GM23338 (cell line): ENCODE measurements at regions not wholly inside any gene's neighbourhood (a gene's known extent, or its start where the extent isn't known, plus 50 kb on each side); places are given as distances from the start of the nearest gene placed in this dataset.

Source experiments
- ATAC-seq: fragments of 200-7000 bp; cut with Tn5 transposase; 3 replicates; pipeline ENCODE4 v1.9.1; 2020
- DNase-seq: peaks from one replicate; pipeline ENCODE4 v3.0.0-alpha.2; 2015; ENCODE audit warnings: low spot score
- H2AFZ ChIP-seq: fragments of 200-600 bp; sonication (generic); 2 replicates; pipeline ENCODE4 v1.8.0; 2016; ENCODE audit warnings: antibody characterized with exemption, mild to moderate bottlenecking, moderate library complexity
- H3F3A ChIP-seq: fragments of 200-600 bp; sonication (generic); replicated peaks from 2 replicates; pipeline ENCODE4 v1.8.0; 2017; ENCODE audit warnings: antibody characterized with exemption, mixed run types, low read depth
- H3K27ac ChIP-seq: fragments of 200-600 bp; sonication (generic); 2 replicates; pipeline ENCODE4 v1.6.1; 2016; ENCODE audit warnings: low read depth
- H3K27me3 ChIP-seq: fragments of 200-600 bp; sonication (generic); 2 replicates; pipeline ENCODE4 v1.8.0; 2016; ENCODE audit warnings: mild to moderate bottlenecking, mixed run types, moderate library complexity; ENCODE audit not compliant: insufficient read depth
- H3K36me3 ChIP-seq: fragments of 200-600 bp; sonication (generic); 2 replicates; pipeline ENCODE4 v1.8.0; 2016; ENCODE audit warnings: mild to moderate bottlenecking; ENCODE audit not compliant: insufficient read depth
- H3K4me1 ChIP-seq: fragments of 200-600 bp; sonication (generic); 2 replicates; pipeline ENCODE4 v1.8.0; 2016; ENCODE audit warnings: mild to moderate bottlenecking, moderate library complexity; ENCODE audit not compliant: insufficient read depth
- H3K4me2 ChIP-seq: fragments of 200-600 bp; sonication (generic); 2 replicates; pipeline ENCODE4 v1.7.1; 2017; ENCODE audit warnings: mixed run types
- H3K4me3 ChIP-seq: fragments of 200-600 bp; sonication (generic); 2 replicates; pipeline ENCODE4 v1.6.1; 2016; ENCODE audit warnings: mixed run types
- H3K79me2 ChIP-seq: fragments of 200-600 bp; sonication (generic); replicated peaks from 2 replicates; pipeline ENCODE4 v1.8.0; 2017; ENCODE audit warnings: mild to moderate bottlenecking; ENCODE audit not compliant: insufficient read depth
- H3K9me2 ChIP-seq: fragments of 200-600 bp; sonication (generic); 2 replicates; pipeline ENCODE4 v1.8.0; 2017; ENCODE audit not compliant: insufficient read depth
- H4K20me1 ChIP-seq: fragments of 200-600 bp; sonication (generic); replicated peaks from 2 replicates; pipeline ENCODE4 v1.8.0; 2017; ENCODE audit warnings: mild to moderate bottlenecking; ENCODE audit not compliant: insufficient read depth
- H3K27ac Mint-ChIP-seq: 2 replicates; pipeline ENCODE4 v1.8.0; 2020; ENCODE audit warnings: inconsistent platforms, mild to moderate bottlenecking, moderate library complexity, mixed read lengths
- H3K27me3 Mint-ChIP-seq: 3 replicates; pipeline ENCODE4 v1.8.0; 2022; ENCODE audit warnings: low read depth, mild to moderate bottlenecking, moderate library complexity, mixed read lengths, inconsistent platforms; ENCODE audit not compliant: insufficient read depth, poor library complexity
- H3K36me3 Mint-ChIP-seq: 3 replicates; pipeline ENCODE4 v1.8.0; 2021; ENCODE audit warnings: low read depth, mild to moderate bottlenecking, inconsistent platforms, moderate library complexity, mixed read lengths
- H3K4me1 Mint-ChIP-seq: 3 replicates; pipeline ENCODE4 v1.8.0; 2020; ENCODE audit warnings: mild to moderate bottlenecking, inconsistent platforms, mixed read lengths
- H3K4me3 Mint-ChIP-seq: 3 replicates; pipeline ENCODE4 v1.8.0; 2021; ENCODE audit warnings: moderate library complexity, mild to moderate bottlenecking, inconsistent platforms, mixed read lengths
- H3K9me3 Mint-ChIP-seq: 3 replicates; pipeline ENCODE4 v1.8.0; 2020; ENCODE audit warnings: moderate library complexity, mild to moderate bottlenecking, inconsistent platforms, mixed read lengths
- CREB1 ChIP-seq: fragments of 250-450 bp; sonication (Bioruptor Pico); IDR thresholded peaks from 2 replicates; pipeline ENCODE4 v1.5.0; 2020; ENCODE audit warnings: low read depth, mild to moderate bottlenecking, moderate library complexity
- EZH2 ChIP-seq: fragments of 200-600 bp; sonication (generic); IDR thresholded peaks from one replicate; pipeline ENCODE4 v1.8.0; 2017; ENCODE audit warnings: antibody characterized with exemption, mild to moderate bottlenecking, low read depth; ENCODE audit not compliant: unreplicated experiment
- EZH2phosphoT487 ChIP-seq: fragments of 200-600 bp; sonication (generic); IDR thresholded peaks from one replicate; pipeline ENCODE4 v1.8.1; 2018; ENCODE audit warnings: antibody characterized with exemption; ENCODE audit not compliant: unreplicated experiment
- JUNB ChIP-seq: IDR thresholded peaks from one replicate; pipeline ENCODE4 v1.6.1; 2016; ENCODE audit warnings: antibody characterized with exemption; ENCODE audit not compliant: unreplicated experiment
- NANOG ChIP-seq: IDR thresholded peaks from 2 replicates; pipeline ENCODE4 v1.6.1; 2016; ENCODE audit warnings: antibody characterized with exemption, borderline replicate concordance
- POLR2AphosphoS5 ChIP-seq: IDR thresholded peaks from 2 replicates; pipeline ENCODE4 v1.6.1; 2016; ENCODE audit warnings: antibody characterized with exemption, low read depth
- STAT1 ChIP-seq: IDR thresholded peaks from one replicate; pipeline ENCODE4 v1.6.1; 2016; ENCODE audit warnings: antibody characterized with exemption; ENCODE audit not compliant: unreplicated experiment
- ZNF114 ChIP-seq: fragments of 250-450 bp; sonication (Bioruptor Pico); IDR thresholded peaks from 2 replicates; pipeline ENCODE4 v1.5.0; 2020; ENCODE audit warnings: mild to moderate bottlenecking, moderate library complexity
- ZNF331 ChIP-seq: fragments of 250-450 bp; sonication (Bioruptor Pico); IDR thresholded peaks from 2 replicates; pipeline ENCODE4 v1.5.0; 2020; ENCODE audit warnings: low read depth, mild to moderate bottlenecking, moderate library complexity
- TF ChIP-seq, protein P1 (sequence below): fragments of 250-450 bp; sonication (Bioruptor Pico); IDR thresholded peaks from 2 replicates; pipeline ENCODE4 v1.5.0; 2020; ENCODE audit warnings: mild to moderate bottlenecking, moderate library complexity
- TF ChIP-seq, protein P2 (sequence below): IDR thresholded peaks from 2 replicates; pipeline ENCODE4 v1.6.1; 2016; ENCODE audit warnings: antibody characterized with exemption
- TF ChIP-seq, protein P3 (sequence below), 2 experiments: fragments of 200-600 bp in 1 of 2; sonication (generic) in 1 of 2; conservative IDR thresholded peaks; 2 replicates each; pipeline versions ENCODE4 v1.5.1 to v1.6.1; 2016 to 2017; ENCODE audit warnings: antibody characterized with exemption in 2 of 2, low read depth in 2 of 2, mild to moderate bottlenecking in 2 of 2, moderate library complexity in 1 of 2
- TF ChIP-seq, protein P4 (sequence below): IDR thresholded peaks from one replicate; pipeline ENCODE4 v1.6.1; 2018; ENCODE audit warnings: antibody characterized with exemption; ENCODE audit not compliant: unreplicated experiment

DNA sequence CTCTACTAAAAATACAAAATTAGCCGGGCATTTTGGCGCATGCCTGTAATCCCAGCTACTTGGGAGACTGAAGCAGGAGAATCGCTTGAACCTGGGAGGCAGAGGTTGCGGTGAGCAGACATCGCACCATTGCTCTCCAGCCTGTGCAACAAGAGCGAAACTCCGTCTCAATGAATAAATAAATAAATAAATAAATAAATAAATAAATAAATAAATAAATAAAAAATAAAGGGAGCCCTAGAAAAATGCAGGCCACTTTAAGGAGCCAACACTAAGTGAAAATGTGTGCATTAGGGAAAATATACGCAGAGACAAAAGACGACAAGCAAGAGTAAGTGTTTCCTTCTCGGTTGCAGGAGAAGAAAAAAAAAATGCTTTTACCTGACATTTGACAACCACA is 132.6 kb upstream of the CDH10 start (continued):
- TF ChIP-seq, protein P1, sequence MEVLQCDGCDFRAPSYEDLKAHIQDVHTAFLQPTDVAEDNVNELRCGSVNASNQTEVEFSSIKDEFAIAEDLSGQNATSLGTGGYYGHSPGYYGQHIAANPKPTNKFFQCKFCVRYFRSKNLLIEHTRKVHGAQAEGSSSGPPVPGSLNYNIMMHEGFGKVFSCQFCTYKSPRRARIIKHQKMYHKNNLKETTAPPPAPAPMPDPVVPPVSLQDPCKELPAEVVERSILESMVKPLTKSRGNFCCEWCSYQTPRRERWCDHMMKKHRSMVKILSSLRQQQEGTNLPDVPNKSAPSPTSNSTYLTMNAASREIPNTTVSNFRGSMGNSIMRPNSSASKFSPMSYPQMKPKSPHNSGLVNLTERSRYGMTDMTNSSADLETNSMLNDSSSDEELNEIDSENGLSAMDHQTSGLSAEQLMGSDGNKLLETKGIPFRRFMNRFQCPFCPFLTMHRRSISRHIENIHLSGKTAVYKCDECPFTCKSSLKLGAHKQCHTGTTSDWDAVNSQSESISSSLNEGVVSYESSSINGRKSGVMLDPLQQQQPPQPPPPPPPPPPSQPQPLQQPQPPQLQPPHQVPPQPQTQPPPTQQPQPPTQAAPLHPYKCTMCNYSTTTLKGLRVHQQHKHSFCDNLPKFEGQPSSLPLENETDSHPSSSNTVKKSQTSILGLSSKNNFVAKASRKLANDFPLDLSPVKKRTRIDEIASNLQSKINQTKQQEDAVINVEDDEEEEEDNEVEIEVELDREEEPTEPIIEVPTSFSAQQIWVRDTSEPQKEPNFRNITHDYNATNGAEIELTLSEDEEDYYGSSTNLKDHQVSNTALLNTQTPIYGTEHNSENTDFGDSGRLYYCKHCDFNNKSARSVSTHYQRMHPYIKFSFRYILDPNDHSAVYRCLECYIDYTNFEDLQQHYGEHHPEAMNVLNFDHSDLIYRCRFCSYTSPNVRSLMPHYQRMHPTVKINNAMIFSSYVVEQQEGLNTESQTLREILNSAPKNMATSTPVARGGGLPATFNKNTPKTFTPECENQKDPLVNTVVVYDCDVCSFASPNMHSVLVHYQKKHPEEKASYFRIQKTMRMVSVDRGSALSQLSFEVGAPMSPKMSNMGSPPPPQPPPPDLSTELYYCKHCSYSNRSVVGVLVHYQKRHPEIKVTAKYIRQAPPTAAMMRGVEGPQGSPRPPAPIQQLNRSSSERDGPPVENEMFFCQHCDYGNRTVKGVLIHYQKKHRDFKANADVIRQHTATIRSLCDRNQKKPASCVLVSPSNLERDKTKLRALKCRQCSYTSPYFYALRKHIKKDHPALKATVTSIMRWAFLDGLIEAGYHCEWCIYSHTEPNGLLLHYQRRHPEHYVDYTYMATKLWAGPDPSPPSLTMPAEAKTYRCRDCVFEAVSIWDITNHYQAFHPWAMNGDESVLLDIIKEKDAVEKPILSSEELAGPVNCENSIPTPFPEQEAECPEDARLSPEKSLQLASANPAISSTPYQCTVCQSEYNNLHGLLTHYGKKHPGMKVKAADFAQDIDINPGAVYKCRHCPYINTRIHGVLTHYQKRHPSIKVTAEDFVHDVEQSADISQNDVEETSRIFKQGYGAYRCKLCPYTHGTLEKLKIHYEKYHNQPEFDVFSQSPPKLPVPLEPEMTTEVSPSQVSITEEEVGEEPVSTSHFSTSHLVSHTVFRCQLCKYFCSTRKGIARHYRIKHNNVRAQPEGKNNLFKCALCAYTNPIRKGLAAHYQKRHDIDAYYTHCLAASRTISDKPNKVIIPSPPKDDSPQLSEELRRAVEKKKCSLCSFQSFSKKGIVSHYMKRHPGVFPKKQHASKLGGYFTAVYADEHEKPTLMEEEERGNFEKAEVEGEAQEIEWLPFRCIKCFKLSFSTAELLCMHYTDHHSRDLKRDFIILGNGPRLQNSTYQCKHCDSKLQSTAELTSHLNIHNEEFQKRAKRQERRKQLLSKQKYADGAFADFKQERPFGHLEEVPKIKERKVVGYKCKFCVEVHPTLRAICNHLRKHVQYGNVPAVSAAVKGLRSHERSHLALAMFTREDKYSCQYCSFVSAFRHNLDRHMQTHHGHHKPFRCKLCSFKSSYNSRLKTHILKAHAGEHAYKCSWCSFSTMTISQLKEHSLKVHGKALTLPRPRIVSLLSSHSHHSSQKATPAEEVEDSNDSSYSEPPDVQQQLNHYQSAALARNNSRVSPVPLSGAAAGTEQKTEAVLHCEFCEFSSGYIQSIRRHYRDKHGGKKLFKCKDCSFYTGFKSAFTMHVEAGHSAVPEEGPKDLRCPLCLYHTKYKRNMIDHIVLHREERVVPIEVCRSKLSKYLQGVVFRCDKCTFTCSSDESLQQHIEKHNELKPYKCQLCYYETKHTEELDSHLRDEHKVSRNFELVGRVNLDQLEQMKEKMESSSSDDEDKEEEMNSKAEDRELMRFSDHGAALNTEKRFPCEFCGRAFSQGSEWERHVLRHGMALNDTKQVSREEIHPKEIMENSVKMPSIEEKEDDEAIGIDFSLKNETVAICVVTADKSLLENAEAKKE = no peak

DNA sequence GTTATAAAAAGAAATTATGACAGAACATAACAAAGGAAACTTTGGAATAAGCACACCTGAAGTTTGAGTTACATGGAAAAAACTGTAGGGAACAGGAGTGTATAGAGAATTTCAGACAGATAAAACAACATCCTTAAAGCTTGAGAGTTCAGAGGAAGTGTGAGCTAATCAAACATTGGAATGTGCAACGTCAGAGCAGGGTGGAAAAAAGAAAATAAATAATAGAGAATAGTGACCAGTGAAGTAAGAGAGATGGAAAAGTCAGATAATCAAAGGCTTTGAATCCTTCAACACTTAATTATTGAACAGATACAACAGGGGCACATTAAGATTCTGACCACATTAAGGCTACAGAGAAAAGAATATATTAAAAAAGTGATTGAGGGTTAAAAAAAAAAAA is 128.5 kb upstream of the CDH10 start:
- Histone ChIP-seq H3K27me3 (no peaks in the 10 kb centered on the region), H3K79me2 (no peaks in the 10 kb centered on the region), H3K27ac (no peak overlapping the region), H3K4me1 (no peaks in the 10 kb centered on the region), H3F3A (no peaks in the 10 kb centered on the region), H2AFZ (no peak overlapping the region), H4K20me1 (no peaks in the 10 kb centered on the region), H3K9me2 (no peaks in the 10 kb centered on the region), H3K4me3 (no peak overlapping the region), H3K4me2 (no peak overlapping the region), H3K36me3 (no peaks in the 10 kb centered on the region)
- no peaks in the 10 kb centered on the region for H3K36me3 Mint-ChIP-seq
- H3K4me1 Mint-ChIP-seq = peaks cover 4% of the 10 kb centered on the region; the same call in 1 of the 3 replicates
- no peaks in the 10 kb centered on the region for H3K27me3 Mint-ChIP-seq
- no peak overlapping the region for H3K27ac Mint-ChIP-seq
- H3K9me3 Mint-ChIP-seq = no peaks in the 10 kb centered on the region
- no peak for DNase-seq
- H3K4me3 Mint-ChIP-seq = no peak overlapping the region
- ATAC-seq = no peak
- TF ChIP-seq ZNF114 (CRISPR knock-in tag) = no peak
- TF ChIP-seq, protein P2, sequence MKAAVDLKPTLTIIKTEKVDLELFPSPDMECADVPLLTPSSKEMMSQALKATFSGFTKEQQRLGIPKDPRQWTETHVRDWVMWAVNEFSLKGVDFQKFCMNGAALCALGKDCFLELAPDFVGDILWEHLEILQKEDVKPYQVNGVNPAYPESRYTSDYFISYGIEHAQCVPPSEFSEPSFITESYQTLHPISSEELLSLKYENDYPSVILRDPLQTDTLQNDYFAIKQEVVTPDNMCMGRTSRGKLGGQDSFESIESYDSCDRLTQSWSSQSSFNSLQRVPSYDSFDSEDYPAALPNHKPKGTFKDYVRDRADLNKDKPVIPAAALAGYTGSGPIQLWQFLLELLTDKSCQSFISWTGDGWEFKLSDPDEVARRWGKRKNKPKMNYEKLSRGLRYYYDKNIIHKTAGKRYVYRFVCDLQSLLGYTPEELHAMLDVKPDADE = no peak
- no peak for TF ChIP-seq EZH2phosphoT487
- no peak for TF ChIP-seq POLR2AphosphoS5
- no peak for TF ChIP-seq STAT1
- TF ChIP-seq ZNF331 = no peak
- no peak for TF ChIP-seq CREB1
- TF ChIP-seq, protein P3, sequence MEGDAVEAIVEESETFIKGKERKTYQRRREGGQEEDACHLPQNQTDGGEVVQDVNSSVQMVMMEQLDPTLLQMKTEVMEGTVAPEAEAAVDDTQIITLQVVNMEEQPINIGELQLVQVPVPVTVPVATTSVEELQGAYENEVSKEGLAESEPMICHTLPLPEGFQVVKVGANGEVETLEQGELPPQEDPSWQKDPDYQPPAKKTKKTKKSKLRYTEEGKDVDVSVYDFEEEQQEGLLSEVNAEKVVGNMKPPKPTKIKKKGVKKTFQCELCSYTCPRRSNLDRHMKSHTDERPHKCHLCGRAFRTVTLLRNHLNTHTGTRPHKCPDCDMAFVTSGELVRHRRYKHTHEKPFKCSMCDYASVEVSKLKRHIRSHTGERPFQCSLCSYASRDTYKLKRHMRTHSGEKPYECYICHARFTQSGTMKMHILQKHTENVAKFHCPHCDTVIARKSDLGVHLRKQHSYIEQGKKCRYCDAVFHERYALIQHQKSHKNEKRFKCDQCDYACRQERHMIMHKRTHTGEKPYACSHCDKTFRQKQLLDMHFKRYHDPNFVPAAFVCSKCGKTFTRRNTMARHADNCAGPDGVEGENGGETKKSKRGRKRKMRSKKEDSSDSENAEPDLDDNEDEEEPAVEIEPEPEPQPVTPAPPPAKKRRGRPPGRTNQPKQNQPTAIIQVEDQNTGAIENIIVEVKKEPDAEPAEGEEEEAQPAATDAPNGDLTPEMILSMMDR (conservative IDR thresholded peaks at IDR 0.05; ENCODE audit: low read depth in 2 of 2) = no peak
- TF ChIP-seq, protein P4, sequence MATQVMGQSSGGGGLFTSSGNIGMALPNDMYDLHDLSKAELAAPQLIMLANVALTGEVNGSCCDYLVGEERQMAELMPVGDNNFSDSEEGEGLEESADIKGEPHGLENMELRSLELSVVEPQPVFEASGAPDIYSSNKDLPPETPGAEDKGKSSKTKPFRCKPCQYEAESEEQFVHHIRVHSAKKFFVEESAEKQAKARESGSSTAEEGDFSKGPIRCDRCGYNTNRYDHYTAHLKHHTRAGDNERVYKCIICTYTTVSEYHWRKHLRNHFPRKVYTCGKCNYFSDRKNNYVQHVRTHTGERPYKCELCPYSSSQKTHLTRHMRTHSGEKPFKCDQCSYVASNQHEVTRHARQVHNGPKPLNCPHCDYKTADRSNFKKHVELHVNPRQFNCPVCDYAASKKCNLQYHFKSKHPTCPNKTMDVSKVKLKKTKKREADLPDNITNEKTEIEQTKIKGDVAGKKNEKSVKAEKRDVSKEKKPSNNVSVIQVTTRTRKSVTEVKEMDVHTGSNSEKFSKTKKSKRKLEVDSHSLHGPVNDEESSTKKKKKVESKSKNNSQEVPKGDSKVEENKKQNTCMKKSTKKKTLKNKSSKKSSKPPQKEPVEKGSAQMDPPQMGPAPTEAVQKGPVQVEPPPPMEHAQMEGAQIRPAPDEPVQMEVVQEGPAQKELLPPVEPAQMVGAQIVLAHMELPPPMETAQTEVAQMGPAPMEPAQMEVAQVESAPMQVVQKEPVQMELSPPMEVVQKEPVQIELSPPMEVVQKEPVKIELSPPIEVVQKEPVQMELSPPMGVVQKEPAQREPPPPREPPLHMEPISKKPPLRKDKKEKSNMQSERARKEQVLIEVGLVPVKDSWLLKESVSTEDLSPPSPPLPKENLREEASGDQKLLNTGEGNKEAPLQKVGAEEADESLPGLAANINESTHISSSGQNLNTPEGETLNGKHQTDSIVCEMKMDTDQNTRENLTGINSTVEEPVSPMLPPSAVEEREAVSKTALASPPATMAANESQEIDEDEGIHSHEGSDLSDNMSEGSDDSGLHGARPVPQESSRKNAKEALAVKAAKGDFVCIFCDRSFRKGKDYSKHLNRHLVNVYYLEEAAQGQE = no peak
- TF ChIP-seq JUNB = no peak
- TF ChIP-seq NANOG = no peak
- TF ChIP-seq EZH2 = no peak
